ENCODE measurements at regions not wholly inside any gene's neighbourhood (a gene's known extent, or its start where the extent isn't known, plus 50 kb on each side); places are given as distances from the start of the nearest gene placed in this dataset.

DNA sequence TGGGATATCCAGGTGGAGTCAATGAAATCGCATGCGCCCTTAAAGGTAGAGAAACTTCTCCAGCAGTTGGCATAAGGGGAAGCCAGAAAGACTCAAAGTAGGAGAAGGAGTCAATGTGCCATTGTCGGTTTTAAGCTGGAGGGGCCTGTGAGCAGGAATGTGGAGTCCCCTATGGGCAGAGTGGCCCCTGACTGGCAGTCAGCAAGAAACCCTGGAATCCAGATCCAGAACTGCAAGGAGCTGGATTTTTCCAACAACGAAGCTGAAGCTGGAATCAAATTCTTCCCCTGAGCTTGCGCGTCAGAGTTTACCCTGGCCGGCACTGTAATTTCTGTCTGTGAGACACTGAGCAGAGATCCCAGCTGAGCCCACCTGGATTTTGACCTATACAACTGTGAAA lies 315.0 kb downstream of the DHX35 start:
- DNase-seq = no peak

DNA sequence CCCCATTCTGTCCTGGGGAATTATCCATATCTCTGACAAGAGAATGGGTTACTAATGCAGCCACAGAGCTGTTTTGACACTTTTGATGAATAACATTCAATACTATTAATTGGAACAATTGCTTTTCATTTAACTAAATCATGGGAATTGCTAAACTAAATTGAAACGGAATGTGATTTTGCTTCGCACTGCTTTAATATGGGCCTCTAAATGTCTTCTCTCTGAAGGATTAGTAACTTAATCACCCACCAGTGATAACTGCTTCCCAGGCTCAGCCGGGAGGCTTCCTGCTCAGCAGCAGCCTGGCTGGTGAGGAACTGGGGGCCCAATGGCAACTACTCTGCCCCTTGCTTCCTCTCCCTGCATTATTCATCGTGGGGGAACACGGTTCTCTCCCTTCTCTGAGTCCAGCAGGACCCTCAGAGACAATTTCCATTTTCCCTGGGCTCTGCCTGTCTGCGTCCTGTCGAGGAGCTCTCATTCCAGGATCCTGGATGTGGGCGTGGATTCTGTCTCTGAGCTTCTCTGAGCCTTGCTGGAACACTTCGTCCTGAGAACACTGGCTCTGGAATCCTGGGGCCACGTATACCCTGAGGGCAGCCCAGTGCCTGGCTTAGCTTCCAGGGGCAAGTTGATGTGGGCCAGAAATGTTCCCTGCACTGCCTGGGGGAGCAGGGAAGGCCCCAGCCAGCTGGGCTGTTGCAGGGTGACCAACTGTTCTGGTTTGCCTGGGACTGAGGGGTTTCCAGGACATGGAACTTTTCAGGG lies 308.9 kb downstream of the DHX35 start:
- DNase-seq = no peak

DNA sequence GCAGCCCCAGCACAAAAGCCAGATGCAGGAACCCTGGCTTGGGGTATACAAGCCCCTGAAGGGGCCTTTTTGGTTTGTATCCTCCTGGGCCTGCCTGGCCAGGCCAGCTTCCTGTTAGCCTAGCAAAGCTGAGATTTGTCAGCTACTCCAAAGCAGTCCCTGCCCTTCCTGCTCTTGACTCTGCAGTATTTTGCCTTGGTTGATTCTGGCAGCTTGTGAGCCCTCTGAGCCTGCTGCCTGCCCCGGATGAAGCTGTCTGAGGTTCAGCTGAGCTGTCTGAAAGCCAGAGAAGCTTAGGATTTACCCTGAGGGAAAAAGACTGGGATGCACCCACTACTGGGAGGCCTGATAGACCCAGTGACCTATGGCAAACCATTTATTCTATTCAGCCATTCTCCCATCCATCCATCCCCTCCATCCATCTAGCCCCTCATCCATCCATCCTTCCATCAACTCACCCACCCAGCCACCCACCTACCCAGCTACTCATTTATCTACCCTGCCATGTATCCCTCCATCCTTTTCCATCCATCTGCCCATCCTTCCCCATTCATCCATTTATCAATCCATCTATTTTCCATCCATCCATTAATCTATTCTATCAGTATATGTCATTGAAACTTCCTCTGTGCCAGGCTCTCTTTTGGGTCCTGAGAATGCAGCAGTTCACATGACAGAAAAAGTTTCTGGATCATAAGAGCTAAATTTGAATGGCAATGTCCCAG lies 307.5 kb downstream of the DHX35 start:
- no peak for DNase-seq

DNA sequence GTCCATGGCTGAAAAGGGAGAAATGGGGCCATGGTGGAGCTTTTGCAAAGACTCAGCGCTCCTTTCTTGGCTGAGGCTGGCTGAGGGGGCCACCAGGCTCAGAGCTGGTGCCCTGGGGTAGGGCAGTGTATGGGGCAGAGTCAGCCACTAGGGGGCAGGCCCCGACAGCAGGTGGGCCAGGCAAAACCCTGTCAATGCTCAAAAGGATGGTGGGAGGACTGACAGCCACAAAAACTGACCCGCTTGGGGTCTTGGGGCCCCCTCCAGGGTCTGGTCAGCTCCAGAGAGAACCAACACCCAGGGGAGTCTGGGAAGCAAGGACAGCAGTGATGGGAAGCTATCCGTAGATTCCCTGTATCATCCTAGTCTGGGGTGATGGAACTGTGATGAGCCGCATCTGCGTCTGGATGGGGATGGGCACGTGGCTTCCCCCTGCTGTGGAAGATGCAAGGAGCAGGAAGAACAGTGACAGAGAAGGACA lies 306.9 kb downstream of the DHX35 start:
- peak in 1 of 2 donors; percentile 0 for DNase-seq

DNA sequence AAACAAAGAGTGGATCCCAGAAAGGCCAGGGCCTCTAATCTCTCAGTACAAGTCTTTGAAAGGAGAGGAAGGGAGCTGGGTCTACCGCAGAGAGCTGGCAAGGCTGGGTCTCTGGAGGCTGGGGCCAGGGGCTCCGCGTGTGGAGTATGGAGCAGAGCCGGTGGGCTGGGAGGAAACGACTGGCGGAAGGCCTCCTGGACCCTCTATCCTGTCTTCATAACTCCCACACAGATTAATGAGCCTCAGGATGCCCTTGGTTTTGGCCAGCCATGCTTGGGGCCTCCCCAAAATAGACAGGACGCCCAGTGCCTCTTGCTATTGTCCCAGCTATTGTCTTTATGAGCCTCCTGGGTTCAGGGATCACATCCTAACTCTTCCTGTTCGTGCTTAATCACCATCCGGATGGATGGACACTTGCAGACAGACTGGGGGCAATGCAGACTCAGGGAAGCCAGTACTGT lies 306.4 kb downstream of the DHX35 start:
- no peak for DNase-seq

DNA sequence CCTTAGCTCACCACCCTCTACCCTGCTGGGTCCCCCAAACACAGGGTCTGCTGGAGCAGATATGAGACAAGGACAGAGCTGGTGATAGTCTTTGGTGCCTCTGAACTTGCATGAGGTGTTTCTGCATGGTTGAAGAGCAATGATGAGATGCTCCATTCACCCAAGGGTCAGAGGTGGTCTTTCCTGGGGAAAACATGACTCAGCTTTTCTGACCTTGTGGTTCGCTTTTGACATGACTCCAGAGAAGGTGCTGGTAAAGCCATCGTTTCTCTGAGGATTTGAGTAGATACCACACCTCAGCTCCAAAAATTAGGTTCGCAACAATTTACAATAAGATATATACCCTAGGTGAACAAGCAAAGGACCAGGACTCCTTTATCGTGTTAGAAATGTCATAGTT lies 304.8 kb downstream of the DHX35 start:
- no peak for DNase-seq

DNA sequence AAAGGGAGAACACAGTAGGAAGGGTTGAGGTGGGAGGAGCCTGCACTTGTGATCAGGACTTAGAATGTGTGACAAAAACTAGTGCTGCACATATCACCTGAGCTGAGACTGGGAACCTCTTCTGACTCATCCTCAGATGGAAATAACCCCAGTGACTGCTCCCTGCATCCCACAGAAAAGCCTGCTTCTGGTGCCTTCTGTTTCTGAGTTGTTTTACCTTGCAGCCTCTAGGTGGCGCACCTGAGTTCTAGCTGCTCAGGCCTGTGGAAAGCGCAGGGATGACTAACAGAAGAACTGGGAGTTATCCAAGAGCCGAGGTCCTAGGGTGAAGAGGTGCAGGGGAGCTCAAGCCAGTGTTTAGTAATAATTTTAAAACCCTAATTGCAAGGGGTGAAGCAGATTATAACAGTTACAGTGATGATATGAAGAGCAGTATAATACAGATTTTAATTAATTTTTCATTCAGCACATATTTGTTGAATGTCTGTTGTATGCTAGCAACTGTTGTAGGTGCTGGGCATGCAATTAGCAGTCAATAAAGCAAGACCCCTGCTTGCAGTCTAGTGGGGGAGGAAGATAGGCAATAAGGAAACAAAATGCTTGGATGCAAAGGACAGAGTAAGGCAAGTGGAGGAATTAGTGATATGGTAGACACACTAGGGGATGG lies 302.5 kb downstream of the DHX35 start:
- peak; percentile 3 to 13 for DNase-seq

DNA sequence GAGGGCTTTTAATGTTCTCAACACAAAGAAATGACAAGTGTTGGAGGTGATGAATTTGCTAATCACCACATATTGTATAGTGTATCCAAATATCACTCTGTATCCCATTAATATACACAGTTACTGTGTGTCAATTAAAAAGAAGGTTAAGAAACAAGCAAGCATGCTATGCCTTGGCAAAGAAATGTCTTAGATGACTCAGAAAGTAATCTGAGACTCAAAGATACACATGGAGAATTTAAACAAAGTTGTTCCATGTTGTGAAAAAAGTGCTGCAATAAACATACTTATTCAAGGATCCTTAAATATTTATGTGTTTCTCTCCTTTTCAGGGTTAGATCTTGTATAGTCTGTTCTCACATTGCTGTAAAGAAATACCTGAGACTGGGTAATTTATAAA lies 300.9 kb downstream of the DHX35 start:
- no peak for DNase-seq

DNA sequence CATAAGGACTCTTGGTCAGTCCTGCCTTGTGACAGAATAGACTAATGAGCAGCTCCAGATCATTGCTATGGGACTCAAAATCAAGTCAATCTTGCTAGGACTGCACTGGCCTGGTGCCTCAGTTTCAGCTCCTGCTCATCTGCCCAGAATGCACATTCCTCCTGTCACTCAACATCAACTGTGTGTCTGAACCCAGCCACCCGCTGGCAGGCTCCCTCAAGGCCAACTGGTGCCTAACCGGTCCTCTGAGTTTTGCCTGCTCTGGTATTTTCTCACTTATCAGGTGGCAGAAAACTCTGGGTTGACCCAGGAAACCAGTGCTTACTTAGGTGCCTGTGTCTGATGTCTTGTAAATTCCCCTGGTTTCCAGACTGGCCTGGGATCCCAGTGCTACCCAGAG lies 297.7 kb downstream of the DHX35 start:
- no peak for DNase-seq

DNA sequence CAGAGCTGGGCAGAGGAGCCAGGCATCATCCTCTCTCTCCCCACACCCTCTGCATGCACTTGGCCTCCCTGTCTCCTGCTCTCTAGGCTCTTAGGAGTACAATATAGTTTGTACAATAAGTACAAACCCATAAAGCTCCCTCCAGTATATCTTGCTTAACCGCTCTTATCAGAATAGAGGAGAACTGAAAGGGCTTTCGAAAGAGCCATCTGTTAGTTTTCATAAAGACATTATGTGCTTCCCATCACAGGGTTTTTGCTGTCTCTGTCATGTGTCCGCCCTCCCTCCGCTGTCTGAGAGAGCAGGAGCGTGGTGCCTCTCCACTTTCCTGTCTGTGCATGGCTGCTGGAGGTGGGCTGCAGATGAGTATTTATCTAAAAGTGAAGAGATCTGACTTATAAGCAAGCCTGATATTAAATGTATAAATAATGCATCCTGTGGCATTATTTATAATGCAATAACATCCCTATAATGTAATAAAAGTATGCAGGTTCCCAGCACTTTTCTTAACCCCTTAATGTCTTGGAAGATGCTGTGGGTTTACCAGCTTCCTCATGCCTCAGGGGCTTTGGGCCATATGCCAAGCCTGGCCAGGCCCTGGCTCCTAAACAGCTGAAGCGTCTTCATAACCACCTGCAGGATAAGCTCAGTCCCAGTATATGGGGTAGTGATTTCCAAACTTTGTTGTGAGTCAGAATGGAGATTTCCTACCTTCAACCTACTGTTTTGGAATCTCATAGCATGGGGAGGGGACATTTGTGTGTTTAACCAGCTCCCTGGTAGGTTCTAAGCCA lies 297.1 kb downstream of the DHX35 start:
- no peak for DNase-seq

DNA sequence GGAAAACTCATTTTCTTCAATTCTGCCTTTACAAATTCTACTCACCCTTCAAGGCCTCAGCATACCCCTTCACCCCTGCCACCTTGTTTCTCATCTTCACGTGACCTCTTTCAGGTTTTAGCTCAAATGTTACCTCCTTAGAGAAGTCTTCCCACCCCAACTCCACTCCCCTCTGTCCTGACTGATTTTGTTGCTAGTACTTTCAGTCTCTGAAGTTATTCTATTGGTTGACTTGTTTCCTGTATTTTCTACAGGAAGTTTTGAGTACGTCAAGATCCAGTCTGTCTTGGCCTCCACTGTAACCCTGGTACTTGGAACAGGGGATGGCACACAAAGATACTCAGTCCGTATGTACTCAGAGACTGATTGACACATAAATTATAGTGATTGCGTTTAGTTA lies 296.1 kb downstream of the DHX35 start:
- DNase-seq = no peak

DNA sequence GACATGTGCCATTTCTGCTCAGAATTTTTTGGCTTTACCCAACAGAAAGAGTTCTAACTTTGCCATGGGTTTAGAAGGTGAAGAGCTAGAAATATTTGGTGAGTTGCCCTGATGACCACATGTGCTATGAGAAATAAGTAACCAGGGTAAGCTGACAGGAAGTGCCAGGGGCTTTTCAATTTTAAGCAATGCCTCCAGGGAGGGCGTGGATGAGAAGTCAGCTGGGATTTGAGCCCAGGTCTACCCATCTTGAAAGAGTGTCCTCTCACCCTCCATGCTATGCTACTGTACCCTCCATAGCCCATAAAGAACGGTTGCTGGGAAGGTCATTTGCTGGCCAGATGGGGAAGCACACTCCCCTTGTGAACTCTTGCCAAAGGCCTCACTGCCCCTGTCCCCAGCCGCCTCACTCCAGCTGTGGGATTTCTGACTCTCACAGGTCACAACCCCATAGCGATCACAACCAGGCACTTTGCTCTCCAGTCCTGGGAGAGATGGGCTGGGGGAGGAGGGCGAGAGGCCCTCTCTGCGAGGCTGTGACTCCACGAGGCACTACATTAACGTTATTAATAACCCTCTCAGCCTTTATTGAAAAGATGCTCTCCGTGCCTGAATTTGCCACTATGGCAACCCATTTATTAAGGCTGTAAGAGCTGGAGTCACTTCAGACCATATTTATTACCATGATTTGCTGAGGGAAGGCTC lies 291.1 kb downstream of the DHX35 start:
- DNase-seq = no peak

DNA sequence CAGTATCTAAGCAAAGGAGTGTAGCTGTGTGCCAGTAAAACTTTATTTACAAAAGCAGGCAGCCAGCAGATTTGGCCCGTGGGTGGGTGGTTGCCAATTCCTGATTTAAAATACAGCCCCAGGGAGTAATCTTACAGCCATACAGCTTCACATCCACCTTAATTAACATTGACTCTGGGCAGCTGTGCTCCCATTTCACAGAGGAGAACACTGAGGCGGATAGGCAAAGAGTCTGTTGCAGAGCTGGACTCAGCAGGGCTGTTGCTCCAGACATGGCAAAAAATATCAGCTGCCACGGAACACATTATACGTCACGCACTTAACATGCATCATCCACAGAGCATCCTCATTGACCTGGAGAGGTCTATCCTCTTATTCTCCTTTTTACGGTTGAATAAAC lies 289.9 kb downstream of the DHX35 start:
- DNase-seq = no peak

DNA sequence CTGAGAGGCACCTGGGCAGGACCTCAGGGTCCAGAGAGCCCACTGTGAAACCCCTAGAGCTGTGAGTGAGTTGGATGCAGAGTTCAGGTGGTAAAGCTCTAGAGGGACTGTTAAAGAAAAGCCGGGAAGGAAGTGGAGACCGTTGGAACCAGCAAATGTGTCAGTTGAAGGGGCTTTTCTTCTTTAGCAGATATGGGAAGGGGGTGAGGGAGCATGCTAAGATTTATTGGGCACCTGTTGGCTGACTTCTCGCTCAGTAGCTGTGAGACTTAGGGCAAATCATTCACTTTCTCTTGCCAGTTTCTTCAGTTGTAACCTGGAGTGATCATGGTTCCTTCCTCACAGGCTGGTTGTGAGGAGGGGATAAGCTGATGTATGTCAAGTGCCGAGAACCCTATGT lies 287.7 kb downstream of the DHX35 start:
- DNase-seq = no peak

DNA sequence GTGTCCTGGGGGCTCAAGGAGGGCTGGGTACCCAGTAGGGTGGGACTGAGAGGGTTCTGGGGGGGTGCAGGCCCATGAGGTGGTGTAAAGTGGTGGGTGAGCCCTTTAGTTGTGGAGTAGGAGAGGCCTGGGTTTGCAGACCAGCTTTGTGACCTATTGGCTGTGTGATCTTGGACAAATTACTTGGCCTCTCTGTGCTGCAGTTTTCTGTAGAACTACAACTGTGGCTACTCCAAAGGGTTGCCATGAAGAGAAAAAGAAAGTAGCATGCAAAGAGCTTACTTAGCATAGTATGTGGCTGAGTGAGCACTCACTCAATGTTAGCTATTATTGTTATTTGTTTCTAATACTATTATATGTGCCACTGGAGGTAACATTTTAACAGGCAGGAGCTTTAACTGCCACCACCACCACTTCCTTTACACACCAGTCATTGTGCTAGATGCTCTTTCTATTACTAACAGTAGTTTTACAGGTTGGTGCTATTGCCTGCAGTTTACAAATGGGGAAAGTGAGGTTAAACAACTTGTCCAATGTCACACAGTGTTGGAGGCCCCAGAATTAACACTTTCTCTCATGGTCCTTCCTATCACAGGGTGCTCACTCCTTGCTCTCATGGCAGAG lies 286.8 kb downstream of the DHX35 start:
- DNase-seq = no peak

DNA sequence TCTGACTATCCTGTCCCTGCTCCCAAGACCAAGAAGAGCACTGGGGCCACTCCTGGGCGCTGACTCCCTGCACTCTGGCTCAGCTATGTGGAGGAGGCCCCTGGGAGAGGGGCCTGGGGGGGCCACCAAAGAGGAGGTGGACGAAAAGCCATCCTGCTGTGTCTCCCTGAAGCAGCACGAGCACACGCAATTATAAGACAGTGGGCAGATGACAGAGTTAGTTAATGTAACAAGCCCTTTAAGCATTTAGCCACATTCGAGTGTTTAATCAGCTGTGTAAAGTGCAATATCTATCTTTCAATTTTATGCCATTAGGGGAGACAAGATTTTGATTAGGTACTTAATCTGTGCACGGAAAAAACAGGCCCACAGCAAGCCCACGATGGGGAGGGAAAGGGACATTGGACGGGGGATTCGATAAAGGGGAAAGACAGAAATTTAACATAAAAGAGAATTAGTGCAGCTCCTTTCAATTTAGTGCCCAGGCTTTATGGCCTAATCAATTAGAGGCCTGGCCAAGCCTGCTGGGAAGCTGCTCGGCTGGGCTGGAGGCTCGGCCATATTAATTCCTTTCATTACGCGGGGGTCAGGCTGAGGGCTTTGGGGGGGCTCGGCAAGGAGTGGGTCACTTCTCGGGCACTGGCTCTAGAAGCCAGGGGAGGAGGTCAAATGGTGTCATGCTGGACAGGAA lies 286.2 kb downstream of the DHX35 start:
- no peak for DNase-seq

DNA sequence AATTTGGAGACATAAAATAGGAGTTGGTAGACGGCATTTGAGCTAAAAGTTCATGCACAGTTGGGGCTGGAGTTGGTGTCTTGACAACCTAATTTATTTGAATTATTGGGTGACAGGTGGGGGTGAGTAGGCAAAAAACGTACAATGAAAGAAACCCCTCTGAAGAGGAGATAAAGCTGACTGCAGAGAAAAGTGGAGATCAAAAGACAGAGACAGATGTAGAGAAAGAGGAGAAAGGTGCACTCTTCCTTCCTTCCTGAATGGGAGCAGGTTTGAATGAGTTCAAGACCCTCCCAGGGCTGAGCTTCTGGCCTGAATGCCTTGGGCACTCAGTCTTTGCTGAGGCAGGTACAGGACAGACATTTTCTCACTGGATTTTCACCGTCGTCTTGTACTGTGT lies 284.3 kb downstream of the DHX35 start:
- no peak for DNase-seq

DNA sequence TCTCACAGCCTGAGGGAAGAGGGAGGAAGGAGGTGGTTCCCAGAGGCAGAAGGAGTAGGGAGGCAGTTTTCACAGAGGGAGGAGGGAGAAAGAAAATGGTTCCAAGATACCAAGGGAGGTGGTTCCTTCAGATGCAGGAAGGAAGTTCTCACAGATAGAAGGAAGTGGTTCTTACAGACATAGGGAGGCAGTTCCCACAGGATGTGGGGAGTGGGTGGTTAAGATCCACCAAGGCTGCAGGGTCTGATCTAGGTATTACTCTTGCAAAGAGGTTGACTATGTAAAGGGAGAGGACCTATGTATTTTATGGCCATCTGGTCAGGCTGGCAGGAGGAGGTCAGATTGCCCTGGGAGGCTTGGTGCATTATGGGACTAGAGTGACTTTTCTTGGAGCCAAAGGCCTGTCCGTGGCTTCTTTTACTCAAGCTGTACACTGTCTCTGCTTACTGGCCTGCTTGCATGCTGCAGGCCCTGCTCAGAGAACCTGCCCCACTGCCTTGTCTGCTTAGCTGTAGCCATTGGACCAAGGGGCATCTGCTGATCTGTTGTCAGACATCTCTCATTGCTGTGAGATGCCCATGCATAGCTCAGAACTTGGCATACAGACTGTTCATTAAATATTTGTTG lies 283.7 kb downstream of the DHX35 start:
- DNase-seq = no peak

DNA sequence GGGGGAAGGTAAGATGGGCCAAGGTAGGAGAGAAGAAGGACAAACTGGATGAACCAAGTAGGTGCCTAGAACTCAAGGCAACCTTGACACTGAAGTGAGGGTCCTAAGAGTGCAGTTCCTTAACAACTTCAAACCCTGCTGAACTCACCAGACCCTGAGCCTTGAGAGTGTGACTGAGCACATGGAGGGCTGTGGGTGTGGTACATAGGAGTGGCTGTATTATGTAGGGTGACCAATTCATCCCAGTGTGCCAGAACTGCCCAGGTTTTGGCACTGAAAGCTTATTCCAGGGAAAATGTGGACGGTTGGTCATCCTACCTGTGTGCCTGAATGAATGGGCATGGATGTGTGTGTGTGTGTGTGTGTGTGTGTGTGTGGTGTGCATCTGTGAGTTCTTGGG lies 281.8 kb downstream of the DHX35 start:
- no peak for DNase-seq

DNA sequence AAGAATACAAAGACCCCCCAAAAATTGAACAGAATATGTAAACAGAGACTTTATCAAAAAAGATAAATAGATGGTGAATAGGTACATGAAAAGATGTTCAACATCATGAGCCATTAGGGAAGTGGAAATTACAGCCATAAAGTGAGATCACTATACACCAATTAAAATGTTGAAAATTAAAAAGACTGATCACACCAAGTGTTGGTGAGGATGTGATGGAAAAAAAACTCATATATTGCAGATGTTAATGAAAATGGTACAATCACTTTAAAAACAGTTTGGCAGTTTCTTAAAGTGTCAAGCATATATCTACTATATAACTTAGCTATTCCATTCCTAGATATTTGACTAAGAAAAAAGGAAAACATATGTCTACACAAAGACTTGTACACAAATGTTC lies 280.5 kb downstream of the DHX35 start:
- DNase-seq = no peak

All from bone marrow (tissue), 2 donors.